Esophagus squamous epithelium (tissue), 5 donors: ENCODE measurements at regions not wholly inside any gene's neighbourhood (a gene's known extent, or its start where the extent isn't known, plus 50 kb on each side); places are given as distances from the start of the nearest gene placed in this dataset.

Source experiments
- DNase-seq: peaks from one replicate; lab custom pipeline; 2025; lab: John Stamatoyannopoulos, UW
- H3K27ac ChIP-seq, 4 donors: fragments of 200-600 bp; sonication (generic); one replicate each; pipeline ENCODE4 v1.5.1; 2016 to 2019; ENCODE audit warnings: mild to moderate bottlenecking in 1 of 4
- H3K27me3 ChIP-seq, 4 donors: fragments of 200-600 bp; sonication (generic); 1 replicate in 3 of 4; 2 replicates in 1 of 4; pipeline versions ENCODE4 v1.5.1 to v1.6.0; 2017 to 2021; ENCODE audit warnings: antibody characterized with exemption in 1 of 4
- H3K36me3 ChIP-seq, 3 donors: fragments of 200-600 bp; sonication (generic); one replicate each; pipeline ENCODE4 v1.5.1; 2016 to 2019
- H3K4me1 ChIP-seq, 3 donors: fragments of 200-600 bp; sonication (generic); one replicate each; pipeline ENCODE4 v1.5.1; 2017 to 2019
- H3K4me3 ChIP-seq, 4 donors: fragments of 200-600 bp; sonication (generic); 1 replicate in 3 of 4; 2 replicates in 1 of 4; pipeline ENCODE4 v1.5.1; 2016 to 2019; ENCODE audit warnings: mild to moderate bottlenecking in 2 of 4, moderate library complexity in 1 of 4
- H3K9me3 ChIP-seq, 3 donors: fragments of 200-600 bp; sonication (generic); one replicate each; pipeline ENCODE4 v1.5.1; 2016 to 2019
- CTCF ChIP-seq, 6 experiments: fragments of 450-650 bp in 4 of 6; fragments of 200-600 bp in 2 of 6; sonication (generic) in 2 of 6; IDR thresholded peaks; one replicate each; pipeline ENCODE4 v1.5.1; 2016 to 2019; ENCODE audit warnings: antibody characterized with exemption in 6 of 6, mild to moderate bottlenecking in 4 of 6, moderate library complexity in 4 of 6
- POLR2A ChIP-seq, 4 donors: fragments of 450-650 bp; IDR thresholded peaks; one replicate each; pipeline ENCODE4 v1.6.1; 2017; ENCODE audit warnings: antibody characterized with exemption in 4 of 4, mild to moderate bottlenecking in 4 of 4, moderate library complexity in 3 of 4
- WGBS, 2 donors: methylation state at CpG; one replicate each; pipeline ENCODE4 v1.1.5; 2018; 5-methylcytosine and 5-hydroxymethylcytosine counted together
- intact Hi-C: fragments of 100-400 bp; cut with DNase I; formaldehyde crosslinking; loops from one replicate; pipeline ENCODE4 v1.15.0; 2022
- donor health status: DM: yes; HTN: yes; CAD: no.

GRCh38 chr13:103757361-103757760, 691.1 kb upstream of the SLC10A2 start:
- Histone ChIP-seq H3K27ac (no peak overlapping the region), H3K4me1 (no peaks in the 10 kb centered on the region), H3K36me3 (no peaks in the 10 kb centered on the region), H3K9me3 (no peaks in the 10 kb centered on the region), H3K27me3 (no peaks in the 10 kb centered on the region), H3K4me3 (no peak overlapping the region)
- DNase-seq, result no peak
- no peak for TF ChIP-seq POLR2A (IDR thresholded peaks at IDR 0.05)
- no peak for TF ChIP-seq CTCF (IDR thresholded peaks at IDR 0.05)
- intact Hi-C loops, result no loop called here

- TF ChIP-seq POLR2A (IDR thresholded peaks at IDR 0.05), result no peak
- no peak for TF ChIP-seq CTCF (IDR thresholded peaks at IDR 0.05)
- intact Hi-C loops, result no loop called here
- H3K4me1 ChIP-seq, result no peaks in the 10 kb centered on the region
- H3K9me3 ChIP-seq, result no peaks in the 10 kb centered on the region
- WGBS, 2 donors, result 69 to 74% methylated on average over 2 of the region's 2 CpGs
- no peaks in the 10 kb centered on the region for H3K36me3 ChIP-seq
- DNase-seq, result no peak
- H3K4me3 ChIP-seq, result no peak overlapping the region
- H3K27ac ChIP-seq, result no peak overlapping the region
- no peaks in the 10 kb centered on the region for H3K27me3 ChIP-seq
Observed at GRCh38 chr13:103754783-103755182, 688.6 kb upstream of the SLC10A2 start.

GRCh38 chr13:103734837-103735236, 668.6 kb upstream of the SLC10A2 start:
- no peaks in the 10 kb centered on the region for H3K9me3 ChIP-seq
- no peaks in the 10 kb centered on the region for H3K4me1 ChIP-seq
- TF ChIP-seq CTCF (IDR thresholded peaks at IDR 0.05) (no peak), POLR2A (IDR thresholded peaks at IDR 0.05) (no peak)
- H3K4me3 ChIP-seq, result no peak overlapping the region
- H3K27me3 ChIP-seq, result no peaks in the 10 kb centered on the region
- H3K36me3 ChIP-seq, result no peaks in the 10 kb centered on the region
- no peak for DNase-seq
- 74 to 75% methylated on average over 2 of the region's 2 CpGs for WGBS, 2 donors
- intact Hi-C loops, result no loop called here
- H3K27ac ChIP-seq, result no peak overlapping the region

GRCh38 chr13:103731959-103732358, 665.7 kb upstream of the SLC10A2 start:
- Histone ChIP-seq H3K4me1 (no peaks in the 10 kb centered on the region), H3K36me3 (no peaks in the 10 kb centered on the region), H3K27me3 (no peaks in the 10 kb centered on the region), H3K27ac (no peak overlapping the region), H3K4me3 (no peak overlapping the region), H3K9me3 (no peaks in the 10 kb centered on the region)
- no peak for DNase-seq
- WGBS, 2 donors, result 77 to 83% methylated on average over 5 of the region's 5 CpGs
- TF ChIP-seq CTCF (IDR thresholded peaks at IDR 0.05) (no peak), POLR2A (IDR thresholded peaks at IDR 0.05) (no peak)
- intact Hi-C loops, result no loop called here

- TF ChIP-seq POLR2A (IDR thresholded peaks at IDR 0.05) (no peak), CTCF (IDR thresholded peaks at IDR 0.05) (no peak)
- intact Hi-C loops, result no loop called here
- no peak overlapping the region for H3K27ac ChIP-seq
- WGBS, 2 donors, result 67 to 71% methylated on average over 6 of the region's 6 CpGs
- H3K36me3 ChIP-seq, result no peaks in the 10 kb centered on the region
- H3K9me3 ChIP-seq, result no peaks in the 10 kb centered on the region
- H3K4me1 ChIP-seq, result no peaks in the 10 kb centered on the region
- H3K4me3 ChIP-seq, result no peak overlapping the region
- no peak for DNase-seq
- no peaks in the 10 kb centered on the region for H3K27me3 ChIP-seq
Observed at GRCh38 chr13:103730407-103730806, 664.2 kb upstream of the SLC10A2 start.
